Ascending aorta (tissue), 2 donors: ENCODE measurements at regions not wholly inside any gene's neighbourhood (a gene's known extent, or its start where the extent isn't known, plus 50 kb on each side); places are given as distances from the start of the nearest gene placed in this dataset.

Source experiments
- DNase-seq, 2 donors: peaks; one replicate each; pipeline ENCODE4 v3.0.0-alpha.2; 2019; ENCODE audit warnings: low spot score in 2 of 2
- H3K27ac ChIP-seq, 2 donors: fragments of 200-600 bp; sonication (generic); one replicate each; pipeline ENCODE4 v1.5.1; 2016 to 2017; ENCODE audit warnings: mild to moderate bottlenecking in 1 of 2
- H3K27me3 ChIP-seq: fragments of 200-600 bp; sonication (generic); one replicate; pipeline ENCODE4 v1.5.1; 2017
- H3K36me3 ChIP-seq, 2 donors: fragments of 200-600 bp; sonication (generic); one replicate each; pipeline ENCODE4 v1.5.1; 2016
- H3K4me1 ChIP-seq, 2 donors: fragments of 200-600 bp; sonication (generic); one replicate each; pipeline ENCODE4 v1.5.1; 2016 to 2017; ENCODE audit warnings: mild to moderate bottlenecking in 1 of 2
- H3K4me3 ChIP-seq, 2 donors: fragments of 200-600 bp; sonication (generic); one replicate each; pipeline ENCODE4 v1.5.1; 2016 to 2017; ENCODE audit warnings: mild to moderate bottlenecking in 1 of 2
- H3K9me3 ChIP-seq, 2 donors: fragments of 200-600 bp; sonication (generic); one replicate each; pipeline ENCODE4 v1.5.1; 2016
- CTCF ChIP-seq, 3 experiments: fragments of 200-600 bp in 2 of 3; fragments of 450-650 bp in 1 of 3; sonication (generic) in 2 of 3; IDR thresholded peaks; one replicate each; pipeline ENCODE4 v1.5.1; 2016 to 2019; ENCODE audit warnings: antibody characterized with exemption in 3 of 3, mild to moderate bottlenecking in 1 of 3, moderate library complexity in 1 of 3
- intact Hi-C: fragments of 100-400 bp; cut with DNase I; formaldehyde crosslinking; loops from one replicate; pipeline ENCODE4 v1.15.1; 2023

GRCh38 chr5:164801910-164802309 is 1296.5 kb downstream of the MAT2B start:
- Histone ChIP-seq H3K4me3 (no peak overlapping the region), H3K27ac (no peak overlapping the region), H3K9me3 (no peaks in the 10 kb centered on the region), H3K4me1 (no peaks in the 10 kb centered on the region), H3K27me3 (no peaks in the 10 kb centered on the region), H3K36me3 (no peaks in the 10 kb centered on the region)
- intact Hi-C loops: no loop called here
- no peak for DNase-seq
- TF ChIP-seq CTCF (IDR thresholded peaks at IDR 0.05): no peak

GRCh38 chr5:164809821-164810220 is 1304.4 kb downstream of the MAT2B start:
- H3K27ac ChIP-seq: no peak overlapping the region
- intact Hi-C loops: no loop called here
- no peaks in the 10 kb centered on the region for H3K27me3 ChIP-seq
- no peaks in the 10 kb centered on the region for H3K36me3 ChIP-seq
- TF ChIP-seq CTCF (IDR thresholded peaks at IDR 0.05): no peak
- H3K9me3 ChIP-seq: no peaks in the 10 kb centered on the region
- DNase-seq: no peak
- H3K4me3 ChIP-seq: no peak overlapping the region
- no peaks in the 10 kb centered on the region for H3K4me1 ChIP-seq

DNA sequence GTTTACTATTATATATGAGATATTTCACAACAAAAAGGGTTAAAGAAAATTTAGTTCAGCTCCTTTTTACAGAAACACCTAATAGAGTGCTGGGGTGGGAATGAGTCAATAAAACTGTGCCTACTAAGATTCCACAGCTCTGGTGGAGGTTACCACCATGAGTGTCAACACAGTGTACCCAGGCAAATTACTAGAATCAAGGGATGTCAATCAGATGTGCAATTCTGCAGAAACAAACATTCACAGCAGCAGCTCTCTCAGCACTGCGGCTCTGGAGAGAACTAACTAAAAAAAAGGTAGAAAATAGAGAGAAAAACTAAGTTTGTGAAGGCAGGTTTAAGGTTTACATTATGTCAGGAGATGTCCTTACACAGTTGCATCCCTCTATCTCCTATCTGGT is 1313.0 kb downstream of the MAT2B start:
- no peaks in the 10 kb centered on the region for H3K27me3 ChIP-seq
- no peaks in the 10 kb centered on the region for H3K36me3 ChIP-seq
- no peak overlapping the region for H3K27ac ChIP-seq
- intact Hi-C loops: no loop called here
- H3K9me3 ChIP-seq: no peaks in the 10 kb centered on the region
- H3K4me1 ChIP-seq: no peaks in the 10 kb centered on the region
- no peak for DNase-seq
- TF ChIP-seq CTCF (IDR thresholded peaks at IDR 0.05): no peak
- H3K4me3 ChIP-seq: no peak overlapping the region

- no peaks in the 10 kb centered on the region for H3K36me3 ChIP-seq
- no peak overlapping the region for H3K4me3 ChIP-seq
- H3K27me3 ChIP-seq: no peaks in the 10 kb centered on the region
- no peaks in the 10 kb centered on the region for H3K4me1 ChIP-seq
- DNase-seq: no peak
- TF ChIP-seq CTCF (IDR thresholded peaks at IDR 0.05): no peak
- no peaks in the 10 kb centered on the region for H3K9me3 ChIP-seq
- H3K27ac ChIP-seq: no peak overlapping the region
- intact Hi-C loops: no loop called here
Measured at GRCh38 chr5:164824671-164825070, 1319.3 kb downstream of the MAT2B start.

- Histone ChIP-seq H3K36me3 (no peaks in the 10 kb centered on the region), H3K27me3 (no peaks in the 10 kb centered on the region), H3K4me1 (no peaks in the 10 kb centered on the region), H3K9me3 (no peaks in the 10 kb centered on the region), H3K27ac (no peak overlapping the region), H3K4me3 (no peak overlapping the region)
- no peak for DNase-seq
- intact Hi-C loops: no loop called here
- TF ChIP-seq CTCF (IDR thresholded peaks at IDR 0.05): no peak
Measured at GRCh38 chr5:164832516-164832915, 1327.1 kb downstream of the MAT2B start.

DNA sequence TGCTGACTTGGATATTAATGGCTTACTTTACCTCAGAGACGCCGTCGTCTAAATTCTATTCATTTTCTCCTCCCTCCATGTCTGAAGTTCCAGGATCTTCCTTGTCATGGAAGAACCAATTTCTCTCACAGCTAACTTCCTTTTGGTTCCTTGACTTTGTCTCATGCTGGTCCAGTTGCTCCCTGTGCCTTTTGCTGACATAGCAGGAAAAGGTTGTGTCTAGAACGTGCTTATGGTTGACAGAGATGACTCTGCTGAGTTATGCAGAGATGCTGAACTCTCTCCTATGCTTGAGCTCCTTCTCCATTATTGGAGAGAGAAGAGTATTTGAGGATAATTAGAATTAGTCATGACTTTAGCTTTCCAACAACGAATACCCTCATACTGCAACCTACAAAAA is 1338.9 kb downstream of the MAT2B start:
- no peaks in the 10 kb centered on the region for H3K27me3 ChIP-seq
- H3K4me1 ChIP-seq: no peaks in the 10 kb centered on the region
- no peak for TF ChIP-seq CTCF (IDR thresholded peaks at IDR 0.05)
- no peak overlapping the region for H3K27ac ChIP-seq
- intact Hi-C loops: no loop called here
- H3K36me3 ChIP-seq: no peaks in the 10 kb centered on the region
- H3K9me3 ChIP-seq: no peaks in the 10 kb centered on the region
- no peak for DNase-seq
- no peak overlapping the region for H3K4me3 ChIP-seq
